ENCODE measurements at regions not wholly inside any gene's neighbourhood (a gene's known extent, or its start where the extent isn't known, plus 50 kb on each side); places are given as distances from the start of the nearest gene placed in this dataset.

GRCh38 chr16:72291531-72291981, 119.6 kb upstream of the PMFBP1 start:
- TF ChIP-seq CTCF (IDR thresholded peaks at IDR 0.05; ENCODE audit: low read depth, low read length, poor library complexity, severe bottlenecking) (no peak), EZH2phosphoT487 (IDR thresholded peaks at IDR 0.05; ENCODE audit: borderline replicate concordance, low read length) (no peak)

Data from DOHH2 (cell line).